Keratinocyte (primary cell): ENCODE measurements at regions not wholly inside any gene's neighbourhood (a gene's known extent, or its start where the extent isn't known, plus 50 kb on each side); places are given as distances from the start of the nearest gene placed in this dataset.
"Not testable (repeated sequence)": the region's sequence is repeated elsewhere in the genome, so short reads cannot be mapped to it uniquely, and the experiment has no call there.

Source experiments
- DNase-seq: peaks from one replicate; pipeline ENCODE4 v3.0.0-alpha.2; 2011; ENCODE audit warnings: low read depth, missing footprints, low spot score
- FAIRE-seq: peaks from 2 replicates; lab custom pipeline; 2011; peaks lifted over from hg19 to GRCh38; lab: Jason Lieb, UNC
- H2AFZ ChIP-seq: 2 replicates; pipeline ENCODE4 v1.6.0; 2012; ENCODE audit warnings: low read length, control low read depth, inconsistent platforms; ENCODE audit not compliant: control insufficient read depth
- H3K27ac ChIP-seq: 2 replicates; pipeline ENCODE4 v1.5.1; 2011; ENCODE audit warnings: low read length; ENCODE audit not compliant: control insufficient read depth, insufficient read depth
- H3K27me3 ChIP-seq: 3 replicates; pipeline ENCODE4 v1.6.0; 2011; ENCODE audit warnings: low read length; ENCODE audit not compliant: control insufficient read depth, insufficient read depth; ENCODE audit errors: extremely low read depth
- H3K36me3 ChIP-seq, 2 experiments: 2 replicates in 1 of 2; 3 replicates in 1 of 2; pipeline ENCODE4 v1.5.1; 2011; ENCODE audit warnings: low read length in 2 of 2, mild to moderate bottlenecking in 1 of 2; ENCODE audit not compliant: control insufficient read depth in 2 of 2, insufficient read depth in 2 of 2; ENCODE audit errors: extremely low read depth in 1 of 2
- H3K4me1 ChIP-seq: 3 replicates; pipeline ENCODE4 v1.5.1; 2011; ENCODE audit warnings: low read length; ENCODE audit not compliant: control insufficient read depth, insufficient read depth; ENCODE audit errors: extremely low read depth
- H3K4me2 ChIP-seq: 3 replicates; pipeline ENCODE4 v1.6.0; 2011; ENCODE audit warnings: low read depth, low read length; ENCODE audit not compliant: control insufficient read depth, insufficient read depth; ENCODE audit errors: extremely low read depth
- H3K4me3 ChIP-seq, 3 experiments: fragments of 200-600 bp in 1 of 3; sonication (generic) in 1 of 3; 2 replicates in 2 of 3; 3 replicates in 1 of 3; pipeline ENCODE4 v1.5.1; 2011 to 2016; ENCODE audit warnings: low read length in 3 of 3, mild to moderate bottlenecking in 3 of 3, control low read depth in 2 of 3, inconsistent platforms in 1 of 3, low read depth in 1 of 3, mixed read lengths in 1 of 3, mixed run types in 1 of 3, moderate library complexity in 1 of 3; ENCODE audit not compliant: control insufficient read depth in 2 of 3, insufficient read depth in 2 of 3; ENCODE audit errors: extremely low read depth in 1 of 3
- H3K79me2 ChIP-seq: 2 replicates; pipeline ENCODE4 v1.6.0; 2012; ENCODE audit warnings: low read length; ENCODE audit not compliant: control insufficient read depth, insufficient read depth
- H3K9ac ChIP-seq: 3 replicates; pipeline ENCODE4 v1.6.0; 2011; ENCODE audit warnings: low read length; ENCODE audit not compliant: control insufficient read depth, insufficient read depth; ENCODE audit errors: extremely low read depth
- H3K9me1 ChIP-seq: 3 replicates; pipeline ENCODE4 v1.6.0; 2011; ENCODE audit warnings: low read length; ENCODE audit not compliant: control insufficient read depth, insufficient read depth; ENCODE audit errors: extremely low read depth
- H3K9me3 ChIP-seq: 2 replicates; pipeline ENCODE4 v1.5.1; 2012; ENCODE audit warnings: low read depth, low read length; ENCODE audit not compliant: control insufficient read depth
- H4K20me1 ChIP-seq: 3 replicates; pipeline ENCODE4 v1.6.0; 2011; ENCODE audit warnings: low read length; ENCODE audit not compliant: control insufficient read depth, insufficient read depth; ENCODE audit errors: extremely low read depth
- EZH2 ChIP-seq: IDR thresholded peaks from one replicate; pipeline ENCODE4 v1.6.1; 2012; ENCODE audit warnings: inconsistent platforms, mild to moderate bottlenecking, low read length, moderate library complexity
- dilution Hi-C: fragments of 300-500 bp; cut with MboI; formaldehyde crosslinking; loops from one replicate; pipeline ENCODE4 v1.7.0; 2020; ENCODE audit warnings: low sequenced_read_pairs; ENCODE audit not compliant: extremely low pct_ligation_motif_present
- TF ChIP-seq, protein P1 (sequence below), 3 experiments: IDR thresholded peaks in 1 of 3; conservative IDR thresholded peaks in 1 of 3; optimal IDR thresholded peaks in 1 of 3; 2 replicates in 2 of 3; 3 replicates in 1 of 3; pipeline versions ENCODE3 to v1.5.1; 2011; ENCODE audit warnings: low read length in 3 of 3, mild to moderate bottlenecking in 3 of 3, moderate library complexity in 2 of 3, control low read depth in 1 of 3, inconsistent platforms in 1 of 3; ENCODE audit not compliant: insufficient read depth in 2 of 3; ENCODE audit errors: extremely low read depth in 1 of 3

DNA sequence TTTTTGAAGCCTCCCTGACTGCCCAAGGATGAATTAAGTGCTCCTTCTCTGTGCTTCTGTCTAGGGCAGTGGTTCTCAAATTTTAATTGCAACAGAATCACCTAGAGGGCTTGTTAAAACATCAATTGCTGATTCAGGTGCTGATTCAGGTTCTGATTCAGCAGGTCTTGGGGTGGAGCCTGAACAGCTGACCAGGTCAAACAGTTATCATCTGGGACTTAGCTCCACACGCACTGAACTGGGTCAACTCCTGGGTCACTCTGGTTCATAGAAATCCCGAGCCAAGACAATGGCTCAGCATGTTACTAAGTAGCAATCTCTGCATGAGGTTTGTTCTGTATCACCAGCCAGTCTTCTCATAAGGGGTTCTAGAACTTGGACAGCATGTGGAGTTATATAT, 192.3 kb downstream of the GJA1 start:
- Histone ChIP-seq H3K9me3 (no peaks in the 10 kb centered on the region), H4K20me1 (no peaks in the 10 kb centered on the region), H3K9ac (no peak overlapping the region), H3K36me3 (no peaks in the 10 kb centered on the region), H3K4me3 (no peak overlapping the region), H3K9me1 (no peaks in the 10 kb centered on the region), H3K4me2 (no peak overlapping the region), H3K4me1 (peaks cover 5% of the 10 kb centered on the region), H3K79me2 (no peaks in the 10 kb centered on the region), H2AFZ (no peak overlapping the region), H3K27ac (no peak overlapping the region), H3K27me3 (no peaks in the 10 kb centered on the region)
- peak; percentile 29 for FAIRE-seq
- dilution Hi-C loops: no loop called here
- TF ChIP-seq, protein P1, sequence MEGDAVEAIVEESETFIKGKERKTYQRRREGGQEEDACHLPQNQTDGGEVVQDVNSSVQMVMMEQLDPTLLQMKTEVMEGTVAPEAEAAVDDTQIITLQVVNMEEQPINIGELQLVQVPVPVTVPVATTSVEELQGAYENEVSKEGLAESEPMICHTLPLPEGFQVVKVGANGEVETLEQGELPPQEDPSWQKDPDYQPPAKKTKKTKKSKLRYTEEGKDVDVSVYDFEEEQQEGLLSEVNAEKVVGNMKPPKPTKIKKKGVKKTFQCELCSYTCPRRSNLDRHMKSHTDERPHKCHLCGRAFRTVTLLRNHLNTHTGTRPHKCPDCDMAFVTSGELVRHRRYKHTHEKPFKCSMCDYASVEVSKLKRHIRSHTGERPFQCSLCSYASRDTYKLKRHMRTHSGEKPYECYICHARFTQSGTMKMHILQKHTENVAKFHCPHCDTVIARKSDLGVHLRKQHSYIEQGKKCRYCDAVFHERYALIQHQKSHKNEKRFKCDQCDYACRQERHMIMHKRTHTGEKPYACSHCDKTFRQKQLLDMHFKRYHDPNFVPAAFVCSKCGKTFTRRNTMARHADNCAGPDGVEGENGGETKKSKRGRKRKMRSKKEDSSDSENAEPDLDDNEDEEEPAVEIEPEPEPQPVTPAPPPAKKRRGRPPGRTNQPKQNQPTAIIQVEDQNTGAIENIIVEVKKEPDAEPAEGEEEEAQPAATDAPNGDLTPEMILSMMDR (optimal IDR thresholded peaks at IDR 0.05 in 1 of 3, IDR thresholded peaks at IDR 0.05 in 1 of 3, conservative IDR thresholded peaks at IDR 0.05 in 1 of 3; ENCODE audit: extremely low read depth in 1 of 3, insufficient read depth in 2 of 3, low read length in 3 of 3): no peak
- no peak for TF ChIP-seq EZH2
- no peak for DNase-seq

DNA sequence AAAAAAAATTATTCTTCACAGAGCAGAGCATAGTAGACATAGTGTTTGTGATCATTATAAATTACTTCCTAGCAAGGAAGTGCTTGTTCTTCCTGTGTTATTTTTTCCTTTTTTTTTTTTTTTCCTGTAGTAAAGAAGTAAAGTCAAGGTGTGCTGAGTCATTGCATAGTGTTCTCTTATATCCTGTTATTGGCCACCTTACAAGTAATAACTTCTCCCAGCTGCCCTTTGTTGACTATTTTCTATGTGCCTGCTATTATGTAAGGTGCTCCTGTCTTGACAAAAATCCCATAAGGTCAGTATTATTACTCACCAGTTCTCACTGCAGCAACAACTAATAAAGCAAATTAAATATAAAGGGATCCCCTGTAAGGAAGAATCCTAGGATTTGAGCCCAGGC, 195.3 kb downstream of the GJA1 start:
- Histone ChIP-seq H4K20me1 (no peaks in the 10 kb centered on the region), H3K9me1 (no peaks in the 10 kb centered on the region), H3K27me3 (no peaks in the 10 kb centered on the region), H3K4me3 (no peak overlapping the region), H3K9ac (no peak overlapping the region), H2AFZ (no peak overlapping the region), H3K4me1 (peaks cover 5% of the 10 kb centered on the region), H3K4me2 (no peak overlapping the region), H3K9me3 (no peaks in the 10 kb centered on the region), H3K27ac (no peak overlapping the region), H3K36me3 (no peaks in the 10 kb centered on the region), H3K79me2 (no peaks in the 10 kb centered on the region)
- TF ChIP-seq EZH2: no peak
- TF ChIP-seq, protein P1 (optimal IDR thresholded peaks at IDR 0.05 in 1 of 3, IDR thresholded peaks at IDR 0.05 in 1 of 3, conservative IDR thresholded peaks at IDR 0.05 in 1 of 3; ENCODE audit: extremely low read depth in 1 of 3, insufficient read depth in 2 of 3, low read length in 3 of 3): no peak
- dilution Hi-C loops: no loop called here
- DNase-seq (peak; percentile 56), FAIRE-seq (peak; percentile 63)

DNA sequence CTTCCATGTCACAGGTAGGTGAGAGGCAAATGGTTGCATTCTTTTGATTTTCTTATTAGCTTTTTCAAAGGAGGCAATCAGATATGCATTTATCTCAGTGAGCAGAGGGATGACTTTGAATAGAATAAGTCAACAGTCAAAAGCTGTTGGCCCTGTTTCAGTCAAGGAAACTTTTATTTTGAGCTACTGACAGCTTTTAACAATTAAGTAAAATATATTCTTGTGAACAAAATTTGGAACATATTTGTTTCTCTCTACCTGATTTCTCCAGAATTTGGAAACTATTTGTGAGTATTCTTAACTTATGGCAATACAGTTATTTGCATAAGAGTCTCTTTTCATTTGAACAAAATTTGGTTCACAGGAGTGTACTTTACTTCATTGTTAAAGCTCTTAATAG, 196.3 kb downstream of the GJA1 start:
- H3K9me1 ChIP-seq, H3K4me2 ChIP-seq, H4K20me1 ChIP-seq, H3K36me3 ChIP-seq, H3K9me3 ChIP-seq, H3K27ac ChIP-seq, H2AFZ ChIP-seq, H3K9ac ChIP-seq, FAIRE-seq, H3K27me3 ChIP-seq, H3K4me3 ChIP-seq, DNase-seq, H3K79me2 ChIP-seq, dilution Hi-C loops, H3K4me1 ChIP-seq: not testable (repeated sequence)
